ENCODE measurements at regions not wholly inside any gene's neighbourhood (a gene's known extent, or its start where the extent isn't known, plus 50 kb on each side); places are given as distances from the start of the nearest gene placed in this dataset.
"Not testable (repeated sequence)": the region's sequence is repeated elsewhere in the genome, so short reads cannot be mapped to it uniquely, and the experiment has no call there.

DNA sequence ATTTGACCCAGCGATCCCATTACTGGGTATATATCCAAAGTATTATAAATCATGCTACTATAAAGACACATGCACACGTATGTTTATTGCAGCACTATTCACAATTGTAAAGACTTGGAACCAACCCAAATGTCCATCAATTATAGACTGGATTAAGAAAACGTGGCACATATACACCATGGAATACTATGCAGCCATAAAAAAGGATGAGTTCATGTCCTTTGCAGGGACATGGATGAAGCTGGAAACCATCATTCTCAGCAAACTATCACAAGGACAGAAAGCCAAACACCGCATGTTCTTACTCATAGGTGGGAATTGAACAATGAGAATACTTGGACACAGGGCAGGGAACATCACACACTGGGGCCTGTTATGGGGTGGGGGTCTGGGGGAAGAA lies 317.8 kb downstream of the TSHZ3 start:
- DNase-seq = not testable (repeated sequence)

DNA sequence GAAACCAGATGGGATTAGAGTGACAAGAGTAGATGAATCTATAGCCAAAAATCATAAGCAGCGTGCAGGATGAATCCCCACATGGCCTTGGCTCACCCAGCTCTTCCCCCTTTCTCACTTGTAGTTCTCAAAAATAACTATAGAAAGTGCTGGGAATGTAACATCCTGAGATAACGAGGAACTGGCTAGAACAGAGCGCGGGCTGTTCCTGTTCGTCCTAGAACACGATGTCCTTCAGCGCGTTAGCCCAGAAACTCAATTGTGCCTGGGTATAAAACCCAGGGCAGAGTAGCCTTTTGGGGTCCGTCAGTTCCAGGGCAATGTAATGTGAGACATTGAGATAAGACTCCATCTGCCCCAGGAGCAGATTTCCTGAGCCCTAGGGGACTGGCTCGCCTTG lies 326.2 kb downstream of the TSHZ3 start:
- no peak for DNase-seq

DNA sequence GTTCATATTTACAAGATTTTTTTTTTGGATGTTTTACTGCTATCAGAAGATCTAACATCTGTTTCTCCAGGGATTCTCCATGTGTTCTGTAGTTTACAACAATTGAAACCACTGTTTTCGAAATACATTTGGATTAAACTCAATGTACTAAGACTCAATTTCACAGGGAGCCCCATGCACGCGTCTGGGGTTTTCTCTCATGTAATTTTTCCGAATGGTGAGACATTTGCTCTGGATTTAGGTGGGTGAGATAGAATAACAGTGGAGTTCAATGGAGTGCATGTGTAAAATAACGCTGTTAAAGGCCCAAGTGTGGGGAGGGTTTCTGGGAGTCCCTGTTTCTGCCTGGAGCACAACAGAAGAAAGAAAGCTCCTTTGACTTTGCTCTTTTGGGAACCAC lies 330.3 kb downstream of the TSHZ3 start:
- no peak for DNase-seq

DNA sequence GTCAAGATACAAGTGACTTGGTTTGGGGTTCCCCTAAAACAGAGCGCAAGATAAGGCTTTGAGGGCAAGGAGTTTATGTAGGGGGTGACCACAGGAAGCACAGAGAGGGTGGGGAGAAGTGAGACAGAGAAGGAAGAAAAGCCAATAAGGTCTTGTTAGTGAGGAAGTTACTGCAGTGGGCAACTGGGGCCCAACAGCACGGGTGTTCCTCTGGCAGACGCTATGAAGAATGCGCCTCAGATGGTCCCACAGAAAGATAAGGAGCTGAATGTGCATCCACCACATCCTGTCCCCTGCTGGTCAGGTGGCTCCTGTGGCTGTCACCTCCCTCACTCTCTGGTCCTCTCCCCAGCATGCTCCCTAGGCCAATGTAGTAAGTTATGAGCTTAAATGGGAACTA lies 333.5 kb downstream of the TSHZ3 start:
- no peak for DNase-seq

GRCh38 chr19:31014668-31015067 lies 334.6 kb downstream of the TSHZ3 start:
- DNase-seq = no peak

DNA sequence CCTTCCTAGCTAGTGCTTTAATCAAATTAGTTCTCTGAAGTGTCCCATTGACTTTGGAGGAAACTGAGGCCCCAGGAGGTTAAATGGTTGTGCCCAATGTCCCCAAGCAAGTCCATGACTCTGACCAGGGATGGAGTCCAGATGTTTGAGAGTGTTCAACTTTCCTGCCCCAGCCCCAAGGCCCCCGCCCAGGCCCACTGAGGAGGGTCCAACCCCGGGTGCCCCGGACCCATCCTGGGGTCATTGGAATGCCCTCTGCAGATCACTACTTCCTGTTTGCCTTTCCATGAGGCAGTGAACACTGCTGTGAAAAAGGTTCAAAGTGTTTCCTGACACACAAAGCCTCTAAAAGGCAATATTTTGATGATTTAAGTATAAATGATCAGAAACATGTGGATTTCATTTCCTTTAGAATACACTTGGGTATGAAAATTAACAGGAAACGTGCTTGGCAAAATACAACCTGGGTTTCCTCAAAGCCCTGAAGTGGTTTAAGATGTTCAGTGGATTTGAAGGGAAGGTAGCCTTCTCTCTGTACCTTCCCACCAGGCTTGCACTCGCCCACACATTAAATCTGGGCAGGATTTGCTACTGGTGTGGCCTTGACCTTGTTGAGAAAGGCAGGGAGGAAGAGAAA lies 335.7 kb downstream of the TSHZ3 start:
- no peak for DNase-seq

DNA sequence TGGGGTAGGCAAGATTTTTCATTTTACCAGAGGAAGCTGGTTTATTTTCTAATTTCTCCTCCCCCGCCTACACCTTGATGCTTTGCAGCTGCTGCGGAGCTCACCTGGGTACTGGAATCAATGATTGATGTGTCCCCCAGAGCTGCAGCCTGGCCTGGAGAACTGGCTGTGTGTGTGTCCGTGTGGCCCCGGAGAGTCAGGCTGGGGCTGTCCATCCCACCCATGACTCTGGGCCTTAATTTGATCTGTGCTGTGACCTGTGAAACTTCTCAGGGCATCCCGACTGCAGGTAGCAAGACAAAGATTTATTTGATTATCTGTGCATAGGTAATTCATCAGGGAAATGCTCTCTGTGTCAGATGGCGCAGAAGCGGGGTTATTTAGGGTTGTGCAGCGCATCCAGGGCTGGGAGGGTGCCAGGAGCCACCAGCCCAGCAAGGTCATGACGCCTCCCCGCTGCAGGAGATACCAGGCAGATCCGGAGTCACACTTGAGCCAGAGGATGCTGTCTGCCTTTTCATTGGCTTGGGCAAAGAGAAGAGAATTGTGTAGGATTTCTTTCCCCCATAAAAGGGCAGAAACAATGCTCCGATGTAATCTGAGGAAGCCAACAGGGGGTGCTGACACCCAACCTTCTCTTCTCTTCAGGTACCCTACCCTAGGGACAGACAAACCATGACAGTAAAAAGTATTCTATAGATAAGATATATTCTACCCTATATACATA lies 346.6 kb downstream of the TSHZ3 start:
- DNase-seq = no peak

DNA sequence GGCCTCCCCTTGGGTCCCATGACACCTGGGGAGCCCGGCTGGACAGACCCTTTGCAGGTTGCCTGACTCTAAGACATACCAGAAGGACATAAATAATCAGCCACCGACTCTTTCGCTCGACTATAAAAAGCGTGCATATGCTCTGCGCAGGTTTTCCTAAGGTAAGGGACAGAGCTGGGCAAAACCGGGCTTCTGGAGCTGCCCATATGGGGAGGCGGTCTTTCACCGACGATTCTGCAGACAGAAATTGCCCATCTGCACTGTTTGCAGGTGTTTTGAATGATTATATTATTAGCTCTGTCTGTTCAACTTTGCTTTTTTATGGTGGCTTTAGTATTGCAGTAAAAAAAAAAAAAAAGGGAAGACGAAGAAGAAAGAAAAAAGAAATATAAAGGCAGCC lies 347.2 kb downstream of the TSHZ3 start:
- DNase-seq = no peak

GRCh38 chr19:31000913-31001312 lies 348.3 kb downstream of the TSHZ3 start:
- DNase-seq = no peak

DNA sequence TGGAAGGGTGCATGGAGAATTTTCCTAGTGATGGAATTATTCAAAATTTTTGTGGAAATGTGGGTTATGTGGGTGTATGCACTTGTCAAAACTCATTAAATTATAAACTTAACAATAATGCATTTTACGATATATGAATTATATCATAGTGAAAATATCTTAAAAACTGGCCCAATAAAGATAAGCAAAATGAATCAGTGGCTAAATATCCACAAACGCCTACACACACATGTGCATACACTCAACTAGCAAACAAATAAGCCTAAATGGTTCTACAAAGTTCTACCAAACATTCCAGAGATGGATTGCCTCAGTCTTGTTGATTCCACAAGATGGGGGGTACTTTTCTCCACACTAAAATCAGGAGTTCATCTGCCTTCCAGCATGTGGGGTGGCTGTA lies 349.5 kb downstream of the TSHZ3 start:
- no peak for DNase-seq

DNA sequence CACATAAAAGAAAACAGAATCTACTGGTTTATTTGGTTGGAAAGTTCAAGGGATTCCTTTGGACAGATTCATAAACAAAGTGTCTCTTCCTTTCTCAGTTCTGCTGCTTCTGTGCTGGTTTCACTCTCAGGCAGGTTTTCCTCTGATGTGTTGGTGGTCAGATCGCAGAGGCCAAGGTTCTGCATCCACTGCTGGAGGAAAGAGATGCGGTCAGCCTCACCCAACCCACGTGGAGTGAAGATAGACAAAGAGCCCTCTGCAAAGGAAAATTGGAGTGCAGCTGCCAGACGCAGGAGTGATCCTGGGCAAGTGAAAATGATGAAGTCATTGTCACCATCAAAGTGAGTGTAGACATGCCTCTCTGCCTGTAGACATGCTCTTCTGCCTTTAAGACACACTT lies 352.0 kb downstream of the TSHZ3 start:
- DNase-seq = no peak

DNA sequence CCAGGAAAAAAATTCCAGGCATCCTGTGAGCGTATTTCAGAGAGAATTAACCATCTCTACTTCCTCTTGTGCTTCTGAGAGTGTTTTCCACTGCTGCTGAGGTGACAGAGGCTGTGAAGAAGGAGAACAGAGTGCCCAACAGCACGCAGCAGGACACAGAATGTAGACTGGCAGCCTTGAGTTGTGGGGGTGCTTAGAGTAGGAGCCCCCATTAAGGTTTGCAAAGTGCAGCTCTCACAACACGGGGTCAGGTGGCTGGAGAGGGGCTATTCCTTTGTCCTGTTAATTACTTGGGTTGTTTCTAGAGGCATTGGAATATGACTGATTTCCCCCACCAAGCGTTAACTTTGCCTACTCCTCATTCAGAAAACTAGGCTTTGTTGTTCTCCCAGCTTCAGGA lies 370.6 kb downstream of the TSHZ3 start:
- DNase-seq = no peak

DNA sequence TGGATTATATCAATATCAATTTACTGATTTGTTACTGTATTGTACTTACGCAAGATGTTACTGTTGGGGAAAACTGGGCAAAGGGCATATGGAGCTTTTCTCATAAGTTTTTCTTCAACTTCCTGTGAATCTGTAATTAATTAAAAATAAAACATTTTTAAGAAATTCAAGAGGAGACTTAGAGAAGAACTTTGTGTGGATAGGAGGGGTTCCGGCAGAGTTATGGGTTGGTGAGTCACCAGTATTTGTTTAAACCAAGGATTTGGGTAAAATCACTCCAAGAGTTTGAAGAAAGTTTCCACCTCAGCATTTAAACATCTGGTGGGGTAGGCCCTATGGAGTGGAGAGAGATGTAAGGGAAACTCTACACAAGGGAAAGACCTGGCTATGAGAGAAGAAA lies 379.6 kb downstream of the TSHZ3 start:
- DNase-seq = no peak

GRCh38 chr19:30968841-30969399 lies 380.3 kb downstream of the TSHZ3 start:
- no peak for DNase-seq

GRCh38 chr19:30968210-30968609 lies 381.0 kb downstream of the TSHZ3 start:
- DNase-seq = no peak

DNA sequence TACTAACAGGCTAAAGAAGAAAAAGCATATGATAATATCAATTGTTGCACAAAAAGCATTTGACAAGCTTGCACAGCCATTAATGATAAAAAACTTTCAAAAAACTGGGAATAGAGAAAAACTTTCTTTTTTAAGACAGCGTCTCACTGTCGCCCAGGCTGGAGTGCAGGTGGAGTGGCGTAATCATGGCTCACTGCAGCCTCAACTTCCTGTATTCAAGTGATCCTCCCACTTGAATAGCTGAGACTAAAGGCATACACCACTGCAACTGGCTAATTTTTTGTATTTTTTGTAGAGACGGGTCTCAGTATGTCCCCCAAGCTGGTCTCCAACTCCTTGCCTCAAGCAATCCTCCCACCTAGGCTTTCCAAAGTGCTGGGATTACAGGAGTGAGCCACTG lies 382.8 kb downstream of the TSHZ3 start:
- no peak for DNase-seq

DNA sequence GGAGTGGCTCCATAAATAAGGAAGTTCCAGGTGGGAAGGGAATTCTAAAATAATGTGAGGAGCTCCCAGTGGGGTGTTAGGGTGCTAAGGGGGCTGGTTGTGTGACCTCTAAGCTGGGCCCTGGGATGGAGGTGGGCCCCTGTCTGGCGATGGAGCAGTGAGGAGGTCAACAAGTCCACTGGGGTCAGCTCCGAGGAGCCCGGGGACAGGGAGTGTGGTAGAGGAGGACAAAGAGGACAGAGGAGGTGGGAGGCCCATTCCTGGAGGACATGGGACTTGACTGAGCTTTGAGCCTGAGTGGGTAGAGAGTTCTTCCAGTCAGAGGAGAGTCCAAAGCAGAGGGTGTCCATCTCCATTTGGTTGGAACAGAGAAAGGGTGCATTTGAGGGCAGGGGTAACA lies 390.2 kb downstream of the TSHZ3 start:
- DNase-seq = no peak

DNA sequence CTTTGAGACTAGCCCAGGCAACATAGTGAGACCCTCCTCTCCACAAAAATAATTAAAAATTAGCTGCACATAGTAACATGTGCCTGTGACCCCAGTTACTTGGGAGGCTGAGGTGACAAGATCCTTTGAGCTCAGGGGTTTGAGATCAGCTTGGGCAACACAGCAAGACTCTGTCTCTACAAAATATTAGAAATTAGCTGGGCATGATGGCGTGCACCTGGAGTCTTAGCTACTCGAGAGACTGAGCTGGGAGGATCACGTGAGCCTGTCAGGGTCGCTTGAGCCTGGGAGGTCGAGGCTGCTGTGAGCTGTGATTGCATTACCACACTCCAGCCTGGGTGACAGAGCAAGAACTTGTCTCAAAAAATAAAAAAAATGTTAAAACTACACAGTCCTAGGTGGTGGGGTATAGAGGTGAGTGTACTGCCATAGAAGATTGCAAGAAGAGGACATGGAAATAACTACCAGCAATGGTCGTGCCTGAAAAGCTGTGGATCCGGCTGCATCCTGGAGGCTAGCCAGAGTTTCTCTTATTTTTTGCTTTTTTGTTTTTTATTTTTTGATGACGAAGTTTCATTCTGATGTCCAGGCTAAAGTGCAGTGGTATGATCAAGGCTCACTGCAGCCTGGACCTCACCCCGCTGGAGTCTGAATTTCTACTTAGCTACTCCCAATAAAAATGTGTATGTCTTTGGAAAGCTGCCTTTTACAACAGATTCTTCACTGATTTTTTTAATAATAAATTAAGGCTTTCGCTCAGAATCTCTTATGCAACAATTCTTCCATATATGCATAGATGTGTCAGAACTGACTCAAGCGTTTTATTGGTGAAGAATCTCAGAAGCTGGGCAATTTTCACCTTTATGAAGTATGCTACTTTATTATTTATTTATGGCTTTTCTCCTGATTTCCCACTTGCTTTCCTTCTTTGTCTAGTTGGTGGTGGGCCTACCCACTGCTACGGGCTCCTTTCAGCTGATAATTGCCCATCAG lies 393.8 kb downstream of the TSHZ3 start:
- DNase-seq = no peak

- DNase-seq = not testable (repeated sequence)
Observed at GRCh38 chr19:30944276-30944932, 404.8 kb downstream of the TSHZ3 start.

DNA sequence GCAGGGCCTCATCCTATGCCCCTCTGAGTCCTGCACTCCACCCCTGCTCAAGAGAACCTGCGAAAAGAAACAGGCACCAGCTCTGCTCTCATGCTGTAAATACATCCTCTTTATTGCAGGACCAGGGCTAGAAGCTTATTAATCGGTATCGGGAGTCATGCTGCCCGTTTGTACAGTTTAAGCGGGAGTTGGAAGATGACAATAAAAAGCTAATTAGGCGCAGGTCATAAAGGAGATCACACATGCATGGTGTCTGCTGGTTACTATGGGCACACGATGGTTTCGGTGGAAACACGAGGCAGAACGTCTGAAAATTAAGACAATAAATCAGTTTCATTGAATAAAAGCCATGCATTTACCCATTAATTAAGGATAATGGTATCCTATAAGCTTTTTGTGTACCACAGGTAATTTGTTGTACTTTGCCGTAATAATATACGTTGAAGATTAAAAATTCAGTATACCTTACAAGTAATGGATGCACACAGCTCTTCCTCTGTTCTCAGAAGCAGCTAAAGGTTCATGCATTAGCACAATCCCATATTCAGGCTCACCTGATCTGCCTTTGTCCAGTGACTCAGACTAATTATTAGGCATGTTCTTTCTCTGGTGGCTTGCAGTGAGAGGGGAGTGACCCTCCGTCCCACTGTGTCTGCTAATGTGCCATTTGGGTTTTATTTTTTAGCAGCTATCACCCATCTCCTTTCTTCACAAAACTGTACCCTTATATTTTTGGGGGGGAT lies 406.0 kb downstream of the TSHZ3 start:
- no peak for DNase-seq

- no peak for DNase-seq
Observed at GRCh38 chr19:30942636-30943035, 406.6 kb downstream of the TSHZ3 start.

DNA sequence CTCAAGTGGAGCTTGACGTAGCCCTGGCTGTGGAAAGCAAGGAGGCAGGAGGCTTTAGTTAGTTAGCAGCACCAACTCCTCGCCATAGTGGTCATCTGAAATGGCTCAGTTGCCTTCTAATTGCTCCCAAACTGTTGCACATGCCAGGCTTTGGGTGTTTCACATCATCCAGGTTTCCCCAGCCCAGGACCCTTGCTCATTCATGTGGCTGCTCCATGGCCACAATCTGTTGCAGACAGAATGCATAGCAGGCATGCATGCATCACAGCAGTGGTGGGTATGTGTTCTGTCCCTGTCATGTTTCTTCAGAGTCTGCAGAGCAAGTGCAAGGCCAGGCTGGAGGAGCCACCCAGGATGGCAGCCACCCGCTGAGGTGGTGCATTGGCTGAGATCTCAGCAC lies 407.6 kb downstream of the TSHZ3 start:
- no peak for DNase-seq
